GM23338 (cell line): ENCODE measurements at regions not wholly inside any gene's neighbourhood (a gene's known extent, or its start where the extent isn't known, plus 50 kb on each side); places are given as distances from the start of the nearest gene placed in this dataset.
A peak's percentile ranks its signal among the peaks of the same experiment; 100 is the strongest.

ENCODE experiments used
- ATAC-seq: fragments of 200-7000 bp; cut with Tn5 transposase; 3 replicates; pipeline ENCODE4 v1.9.1; 2020
- DNase-seq: peaks from one replicate; pipeline ENCODE4 v3.0.0-alpha.2; 2015; ENCODE audit warnings: low spot score
- H2AFZ ChIP-seq: fragments of 200-600 bp; sonication (generic); 2 replicates; pipeline ENCODE4 v1.8.0; 2016; ENCODE audit warnings: antibody characterized with exemption, mild to moderate bottlenecking, moderate library complexity
- H3F3A ChIP-seq: fragments of 200-600 bp; sonication (generic); replicated peaks from 2 replicates; pipeline ENCODE4 v1.8.0; 2017; ENCODE audit warnings: antibody characterized with exemption, mixed run types, low read depth
- H3K27ac ChIP-seq: fragments of 200-600 bp; sonication (generic); 2 replicates; pipeline ENCODE4 v1.6.1; 2016; ENCODE audit warnings: low read depth
- H3K27me3 ChIP-seq: fragments of 200-600 bp; sonication (generic); 2 replicates; pipeline ENCODE4 v1.8.0; 2016; ENCODE audit warnings: mild to moderate bottlenecking, mixed run types, moderate library complexity; ENCODE audit not compliant: insufficient read depth
- H3K36me3 ChIP-seq: fragments of 200-600 bp; sonication (generic); 2 replicates; pipeline ENCODE4 v1.8.0; 2016; ENCODE audit warnings: mild to moderate bottlenecking; ENCODE audit not compliant: insufficient read depth
- H3K4me1 ChIP-seq: fragments of 200-600 bp; sonication (generic); 2 replicates; pipeline ENCODE4 v1.8.0; 2016; ENCODE audit warnings: mild to moderate bottlenecking, moderate library complexity; ENCODE audit not compliant: insufficient read depth
- H3K4me2 ChIP-seq: fragments of 200-600 bp; sonication (generic); 2 replicates; pipeline ENCODE4 v1.7.1; 2017; ENCODE audit warnings: mixed run types
- H3K4me3 ChIP-seq: fragments of 200-600 bp; sonication (generic); 2 replicates; pipeline ENCODE4 v1.6.1; 2016; ENCODE audit warnings: mixed run types
- H3K79me2 ChIP-seq: fragments of 200-600 bp; sonication (generic); replicated peaks from 2 replicates; pipeline ENCODE4 v1.8.0; 2017; ENCODE audit warnings: mild to moderate bottlenecking; ENCODE audit not compliant: insufficient read depth
- H3K9me2 ChIP-seq: fragments of 200-600 bp; sonication (generic); 2 replicates; pipeline ENCODE4 v1.8.0; 2017; ENCODE audit not compliant: insufficient read depth
- H4K20me1 ChIP-seq: fragments of 200-600 bp; sonication (generic); replicated peaks from 2 replicates; pipeline ENCODE4 v1.8.0; 2017; ENCODE audit warnings: mild to moderate bottlenecking; ENCODE audit not compliant: insufficient read depth
- H3K27ac Mint-ChIP-seq: 2 replicates; pipeline ENCODE4 v1.8.0; 2020; ENCODE audit warnings: inconsistent platforms, mild to moderate bottlenecking, moderate library complexity, mixed read lengths
- H3K27me3 Mint-ChIP-seq: 3 replicates; pipeline ENCODE4 v1.8.0; 2022; ENCODE audit warnings: low read depth, mild to moderate bottlenecking, moderate library complexity, mixed read lengths, inconsistent platforms; ENCODE audit not compliant: insufficient read depth, poor library complexity
- H3K36me3 Mint-ChIP-seq: 3 replicates; pipeline ENCODE4 v1.8.0; 2021; ENCODE audit warnings: low read depth, mild to moderate bottlenecking, inconsistent platforms, moderate library complexity, mixed read lengths
- H3K4me1 Mint-ChIP-seq: 3 replicates; pipeline ENCODE4 v1.8.0; 2020; ENCODE audit warnings: mild to moderate bottlenecking, inconsistent platforms, mixed read lengths
- H3K4me3 Mint-ChIP-seq: 3 replicates; pipeline ENCODE4 v1.8.0; 2021; ENCODE audit warnings: moderate library complexity, mild to moderate bottlenecking, inconsistent platforms, mixed read lengths
- H3K9me3 Mint-ChIP-seq: 3 replicates; pipeline ENCODE4 v1.8.0; 2020; ENCODE audit warnings: moderate library complexity, mild to moderate bottlenecking, inconsistent platforms, mixed read lengths
- CREB1 ChIP-seq: fragments of 250-450 bp; sonication (Bioruptor Pico); IDR thresholded peaks from 2 replicates; pipeline ENCODE4 v1.5.0; 2020; ENCODE audit warnings: low read depth, mild to moderate bottlenecking, moderate library complexity
- CTCF ChIP-seq, 2 experiments: fragments of 200-600 bp in 1 of 2; sonication (generic) in 1 of 2; conservative IDR thresholded peaks; 2 replicates each; pipeline versions ENCODE4 v1.5.1 to v1.6.1; 2016 to 2017; ENCODE audit warnings: antibody characterized with exemption in 2 of 2, low read depth in 2 of 2, mild to moderate bottlenecking in 2 of 2, moderate library complexity in 1 of 2
- ETS1 ChIP-seq: IDR thresholded peaks from 2 replicates; pipeline ENCODE4 v1.6.1; 2016; ENCODE audit warnings: antibody characterized with exemption
- EZH2 ChIP-seq: fragments of 200-600 bp; sonication (generic); IDR thresholded peaks from one replicate; pipeline ENCODE4 v1.8.0; 2017; ENCODE audit warnings: antibody characterized with exemption, mild to moderate bottlenecking, low read depth; ENCODE audit not compliant: unreplicated experiment
- JUNB ChIP-seq: IDR thresholded peaks from one replicate; pipeline ENCODE4 v1.6.1; 2016; ENCODE audit warnings: antibody characterized with exemption; ENCODE audit not compliant: unreplicated experiment
- NANOG ChIP-seq: IDR thresholded peaks from 2 replicates; pipeline ENCODE4 v1.6.1; 2016; ENCODE audit warnings: antibody characterized with exemption, borderline replicate concordance
- POLR2AphosphoS5 ChIP-seq: IDR thresholded peaks from 2 replicates; pipeline ENCODE4 v1.6.1; 2016; ENCODE audit warnings: antibody characterized with exemption, low read depth
- STAT1 ChIP-seq: IDR thresholded peaks from one replicate; pipeline ENCODE4 v1.6.1; 2016; ENCODE audit warnings: antibody characterized with exemption; ENCODE audit not compliant: unreplicated experiment
- ZNF331 ChIP-seq: fragments of 250-450 bp; sonication (Bioruptor Pico); IDR thresholded peaks from 2 replicates; pipeline ENCODE4 v1.5.0; 2020; ENCODE audit warnings: low read depth, mild to moderate bottlenecking, moderate library complexity

- Histone ChIP-seq H3K4me2 (no peak overlapping the region), H4K20me1 (no peaks in the 10 kb centered on the region), H3K27me3 (no peaks in the 10 kb centered on the region), H3K79me2 (no peaks in the 10 kb centered on the region), H3K9me2 (no peaks in the 10 kb centered on the region), H2AFZ (no peak overlapping the region), H3F3A (no peaks in the 10 kb centered on the region), H3K36me3 (no peaks in the 10 kb centered on the region), H3K27ac (no peak overlapping the region), H3K4me3 (no peak overlapping the region), H3K4me1 (no peaks in the 10 kb centered on the region)
- peaks cover 4% of the 10 kb centered on the region; the same call in 1 of the 3 replicates for H3K4me1 Mint-ChIP-seq
- DNase-seq: no peak
- no peak for ATAC-seq
- no peaks in the 10 kb centered on the region for H3K27me3 Mint-ChIP-seq
- no peak overlapping the region for H3K27ac Mint-ChIP-seq
- no peak overlapping the region for H3K4me3 Mint-ChIP-seq
- no peaks in the 10 kb centered on the region; the same call in 2 of the 3 replicates for H3K36me3 Mint-ChIP-seq
- TF ChIP-seq POLR2AphosphoS5 (no peak), ETS1 (no peak)
- H3K9me3 Mint-ChIP-seq: peaks cover 5% of the 10 kb centered on the region; the same call in 2 of the 3 replicates
These were observed 55.2 kb downstream of the RTL3 start for GRCh38 chrX:78603908-78604307.

- H3K9me3 Mint-ChIP-seq: peaks cover 5% of the 10 kb centered on the region; the same call in 1 of the 3 replicates
- H3K36me3 Mint-ChIP-seq: no peaks in the 10 kb centered on the region; the same call in 2 of the 3 replicates
- no peak overlapping the region for H3K4me2 ChIP-seq
- no peak overlapping the region for H3K4me3 Mint-ChIP-seq
- H3K4me1 Mint-ChIP-seq: no peaks in the 10 kb centered on the region
- H3K27ac Mint-ChIP-seq: no peak overlapping the region
- H2AFZ ChIP-seq: no peak overlapping the region
- H3K79me2 ChIP-seq: no peaks in the 10 kb centered on the region
- H4K20me1 ChIP-seq: no peaks in the 10 kb centered on the region
- H3K27me3 Mint-ChIP-seq: no peaks in the 10 kb centered on the region
- H3K36me3 ChIP-seq: no peaks in the 10 kb centered on the region
- no peak overlapping the region for H3K27ac ChIP-seq
- H3K4me3 ChIP-seq: no peak overlapping the region
- TF ChIP-seq ZNF331 (CRISPR knock-in tag) (no peak), CREB1 (no peak), POLR2AphosphoS5 (no peak), CTCF (conservative IDR thresholded peaks at IDR 0.05; ENCODE audit: low read depth in 2 of 2) (peak; percentile 60 to 72)
- H3K9me2 ChIP-seq: no peaks in the 10 kb centered on the region
- DNase-seq: peak; percentile 42
- ATAC-seq: peak; percentile 41; the same call in 2 of the 3 replicates
- no peaks in the 10 kb centered on the region for H3K27me3 ChIP-seq
- no peaks in the 10 kb centered on the region for H3K4me1 ChIP-seq
- no peaks in the 10 kb centered on the region for H3F3A ChIP-seq
These were observed 63.1 kb downstream of the RTL3 start for GRCh38 chrX:78595901-78596502.

GRCh38 chrX:78593701-78594100 is 65.4 kb downstream of the RTL3 start:
- Mint-ChIP-seq H3K4me1 (no peaks in the 10 kb centered on the region), H3K36me3 (no peaks in the 10 kb centered on the region), H3K27ac (no peak overlapping the region), H3K4me3 (no peak overlapping the region), H3K27me3 (no peaks in the 10 kb centered on the region), H3K9me3 (no peaks in the 10 kb centered on the region)
- no peak for ATAC-seq
- Histone ChIP-seq H3K9me2 (no peaks in the 10 kb centered on the region), H3K36me3 (no peaks in the 10 kb centered on the region), H3K27me3 (no peaks in the 10 kb centered on the region), H3K79me2 (no peaks in the 10 kb centered on the region), H3F3A (no peaks in the 10 kb centered on the region), H3K4me3 (no peak overlapping the region), H3K4me1 (no peaks in the 10 kb centered on the region), H3K27ac (no peak overlapping the region), H2AFZ (no peak overlapping the region), H4K20me1 (no peaks in the 10 kb centered on the region), H3K4me2 (no peak overlapping the region)
- DNase-seq: no peak
- TF ChIP-seq EZH2 (no peak), JUNB (no peak), POLR2AphosphoS5 (no peak), STAT1 (no peak), NANOG (no peak)
